ENCODE measurements at regions not wholly inside any gene's neighbourhood (a gene's known extent, or its start where the extent isn't known, plus 50 kb on each side); places are given as distances from the start of the nearest gene placed in this dataset.
A peak's percentile ranks its signal among the peaks of the same experiment; 100 is the strongest.

- TF ChIP-seq, protein P1, sequence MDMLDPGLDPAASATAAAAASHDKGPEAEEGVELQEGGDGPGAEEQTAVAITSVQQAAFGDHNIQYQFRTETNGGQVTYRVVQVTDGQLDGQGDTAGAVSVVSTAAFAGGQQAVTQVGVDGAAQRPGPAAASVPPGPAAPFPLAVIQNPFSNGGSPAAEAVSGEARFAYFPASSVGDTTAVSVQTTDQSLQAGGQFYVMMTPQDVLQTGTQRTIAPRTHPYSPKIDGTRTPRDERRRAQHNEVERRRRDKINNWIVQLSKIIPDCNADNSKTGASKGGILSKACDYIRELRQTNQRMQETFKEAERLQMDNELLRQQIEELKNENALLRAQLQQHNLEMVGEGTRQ (CRISPR knock-in tag; IDR thresholded peaks at IDR 0.05), result no peak
- no peak for TF ChIP-seq GATA2 (CRISPR knock-in tag; IDR thresholded peaks at IDR 0.05)
- TF ChIP-seq SIN3A (IDR thresholded peaks at IDR 0.05; ENCODE audit: borderline replicate concordance in 2 of 2, control insufficient read depth in 1 of 2, low read depth in 2 of 2, low read length in 2 of 2), result no peak
- no peak for TF ChIP-seq MTA1 (IDR thresholded peaks at IDR 0.05; ENCODE audit: borderline replicate concordance)
- no peak for TF ChIP-seq ZNF696 (CRISPR knock-in tag; conservative IDR thresholded peaks at IDR 0.05)
- TF ChIP-seq ZNF445 (CRISPR knock-in tag; IDR thresholded peaks at IDR 0.05; ENCODE audit: low read depth), result no peak
- peak; percentile 83 to 86 for TF ChIP-seq KDM1A (IDR thresholded peaks at IDR 0.05)
- TF ChIP-seq CHD2 (IDR thresholded peaks at IDR 0.05; ENCODE audit: low read depth, low read length), result no peak
- TF ChIP-seq ZNF764 (CRISPR knock-in tag; IDR thresholded peaks at IDR 0.05; ENCODE audit: low read depth), result no peak
- no peak for TF ChIP-seq ZNF354B (CRISPR knock-in tag; IDR thresholded peaks at IDR 0.05)
- 0 out of 4 replicates have a peak, but pooled peaks of 1 of the 2 experiments have one; percentile 33 for TF ChIP-seq HDAC1 (IDR thresholded peaks at IDR 0.05)
- no peak for TF ChIP-seq GATAD2A (IDR thresholded peaks at IDR 0.05)
- TF ChIP-seq CEBPZ (IDR thresholded peaks at IDR 0.05; ENCODE audit: borderline replicate concordance, low read depth, low read length), result no peak
- no peak for TF ChIP-seq FOSL1 (tag; conservative IDR thresholded peaks at IDR 0.05)
Observed at GRCh38 chr17:63365366-63366240, 80.5 kb downstream of the CYB561 start (continued).
